Neuronal stem cell (in vitro differentiated cells): ENCODE measurements at regions not wholly inside any gene's neighbourhood (a gene's known extent, or its start where the extent isn't known, plus 50 kb on each side); places are given as distances from the start of the nearest gene placed in this dataset.

Experiments used
- DNase-seq: peaks from one replicate; pipeline ENCODE4 v3.0.0-alpha.2; 2013; ENCODE audit warnings: low spot score
- H2AFZ ChIP-seq: one replicate; pipeline ENCODE4 v1.6.1; 2013; ENCODE audit warnings: mild to moderate bottlenecking, low read length, inconsistent platforms
- H2AK5ac ChIP-seq: 2 replicates; pipeline ENCODE4 v1.6.1; 2013; ENCODE audit warnings: low read depth, mild to moderate bottlenecking, inconsistent platforms, low read length, moderate library complexity, mixed read lengths
- H2BK120ac ChIP-seq: 2 replicates; pipeline ENCODE4 v1.6.1; 2013; ENCODE audit warnings: low read depth, mild to moderate bottlenecking, inconsistent platforms, low read length, moderate library complexity, mixed read lengths
- H2BK12ac ChIP-seq: one replicate; pipeline ENCODE4 v1.6.1; 2013; ENCODE audit warnings: low read length, inconsistent platforms
- H2BK15ac ChIP-seq: 2 replicates; pipeline ENCODE4 v1.6.1; 2013; ENCODE audit warnings: mild to moderate bottlenecking, low read length, inconsistent platforms, mixed read lengths
- H2BK5ac ChIP-seq: one replicate; pipeline ENCODE4 v1.6.1; 2013; ENCODE audit warnings: inconsistent platforms, mild to moderate bottlenecking, low read length, moderate library complexity
- H3K14ac ChIP-seq: one replicate; pipeline ENCODE4 v1.6.1; 2013; ENCODE audit warnings: low read length, inconsistent platforms
- H3K18ac ChIP-seq: 2 replicates; pipeline ENCODE4 v1.6.1; 2013; ENCODE audit warnings: low read length, inconsistent platforms
- H3K23ac ChIP-seq: 2 replicates; pipeline ENCODE4 v1.6.1; 2013; ENCODE audit warnings: low read depth, mild to moderate bottlenecking, mixed read lengths, low read length, inconsistent platforms; ENCODE audit not compliant: poor library complexity
- H3K27ac ChIP-seq: replicated peaks from 3 replicates; pipeline ENCODE4 v1.5.1; 2013; ENCODE audit warnings: low read length, inconsistent platforms
- H3K27me3 ChIP-seq, 3 experiments: 2 replicates each; pipeline ENCODE4 v1.6.1; 2013; ENCODE audit warnings: low read length in 3 of 3, mild to moderate bottlenecking in 2 of 3, inconsistent platforms in 1 of 3, low read depth in 1 of 3, mixed read lengths in 1 of 3, moderate library complexity in 1 of 3; ENCODE audit not compliant: control insufficient read depth in 3 of 3, insufficient read depth in 3 of 3
- H3K36me3 ChIP-seq, 2 donors: replicated peaks in 1 of 2; 2 replicates each; pipeline ENCODE4 v1.6.1; 2013; ENCODE audit warnings: low read length in 2 of 2; ENCODE audit not compliant: control insufficient read depth in 2 of 2, insufficient read depth in 2 of 2
- H3K4ac ChIP-seq: 2 replicates; pipeline ENCODE4 v1.6.1; 2013; ENCODE audit warnings: inconsistent platforms, mild to moderate bottlenecking, low read length, moderate library complexity
- H3K4me1 ChIP-seq, 2 donors: 1 replicate in 1 of 2; 2 replicates in 1 of 2; pipeline ENCODE4 v1.6.1; 2013; ENCODE audit warnings: low read length in 2 of 2, low read depth in 1 of 2; ENCODE audit not compliant: control insufficient read depth in 2 of 2, insufficient read depth in 1 of 2
- H3K4me2 ChIP-seq: one replicate; pipeline ENCODE4 v1.6.1; 2013; ENCODE audit warnings: mild to moderate bottlenecking, low read length, inconsistent platforms; ENCODE audit not compliant: insufficient read depth, poor library complexity, severe bottlenecking
- H3K4me3 ChIP-seq, 2 donors: 2 replicates each; pipeline ENCODE4 v1.5.1; 2013; ENCODE audit warnings: low read length in 2 of 2, mild to moderate bottlenecking in 2 of 2, inconsistent platforms in 1 of 2, moderate library complexity in 1 of 2
- H3K79me1 ChIP-seq: one replicate; pipeline ENCODE4 v1.6.1; 2013; ENCODE audit warnings: low read depth, mild to moderate bottlenecking, inconsistent platforms, low read length, moderate library complexity
- H3K9ac ChIP-seq: one replicate; pipeline ENCODE4 v1.6.1; 2013; ENCODE audit warnings: mild to moderate bottlenecking, low read depth, low read length, inconsistent platforms; ENCODE audit not compliant: poor library complexity
- H3K9me3 ChIP-seq, 2 donors: replicated peaks in 1 of 2; 2 replicates each; pipeline versions ENCODE3 to v1.6.1; 2013; ENCODE audit warnings: low read length in 2 of 2, mild to moderate bottlenecking in 2 of 2, inconsistent platforms in 1 of 2, low read depth in 1 of 2, mixed read lengths in 1 of 2, moderate library complexity in 1 of 2; ENCODE audit not compliant: control insufficient read depth in 2 of 2, insufficient read depth in 1 of 2
- H4K8ac ChIP-seq: one replicate; pipeline ENCODE4 v1.6.1; 2013; ENCODE audit warnings: low read depth, mild to moderate bottlenecking, inconsistent platforms, low read length, moderate library complexity
- H4K91ac ChIP-seq: one replicate; pipeline ENCODE4 v1.6.1; 2013; ENCODE audit warnings: low read length, low read depth, mild to moderate bottlenecking, inconsistent platforms; ENCODE audit not compliant: poor library complexity
- WGBS, 2 donors: extraction: QIAGEN DNeasy Blood & Tissue Kit; methylation state at CpG; one replicate each; pipeline ENCODE4 v1.1.7; 2013; ENCODE audit warnings: missing lambda C conversion rate in 2 of 2, mixed read lengths in 1 of 2; ENCODE audit not compliant: insufficient read length in 2 of 2, insufficient replicate concordance in 1 of 2; ENCODE audit errors: extremely low coverage in 2 of 2; 5-methylcytosine and 5-hydroxymethylcytosine counted together

GRCh38 chr13:21884299-21884909 is 213.5 kb downstream of the FGF9 start:
- Histone ChIP-seq H3K79me1 (no peaks in the 10 kb centered on the region), H3K18ac (no peak overlapping the region), H3K27ac (no peak overlapping the region), H3K4me3 (no peak overlapping the region), H2BK12ac (no peak overlapping the region), H3K9ac (no peak overlapping the region), H2AFZ (no peak overlapping the region), H3K27me3 (no peaks in the 10 kb centered on the region), H2AK5ac (no peak overlapping the region), H2BK15ac (no peak overlapping the region), H3K4me1 (peaks cover 0 to 2% of the 10 kb centered on the region in 2 donors), H4K91ac (no peak overlapping the region), H3K4me2 (no peak overlapping the region), H3K4ac (no peak overlapping the region), H3K14ac (no peak overlapping the region), H2BK120ac (no peak overlapping the region), H2BK5ac (no peak overlapping the region), H4K8ac (no peak overlapping the region), H3K36me3 (no peaks in the 10 kb centered on the region), H3K9me3 (no peaks in the 10 kb centered on the region), H3K23ac (no peak overlapping the region)
- DNase-seq: no peak
- no CpG with 5 or more reads among the region's 5 CpGs for WGBS, 2 donors

- H2BK120ac ChIP-seq: no peak overlapping the region
- peaks cover 0 to 2% of the 10 kb centered on the region in 2 donors for H3K9me3 ChIP-seq
- H4K8ac ChIP-seq: no peak overlapping the region
- WGBS, 2 donors: no CpG with 5 or more reads among the region's 9 CpGs
- no peak overlapping the region for H2AK5ac ChIP-seq
- peaks cover 0 to 2% of the 10 kb centered on the region in 2 donors for H3K4me1 ChIP-seq
- H3K79me1 ChIP-seq: no peaks in the 10 kb centered on the region
- H3K4me2 ChIP-seq: no peak overlapping the region
- H2AFZ ChIP-seq: no peak overlapping the region
- no peak overlapping the region for H3K4me3 ChIP-seq
- no peak overlapping the region for H2BK5ac ChIP-seq
- peaks cover 0 to 2% of the 10 kb centered on the region in 2 donors for H3K36me3 ChIP-seq
- no peak overlapping the region for H3K18ac ChIP-seq
- no peak overlapping the region for H3K14ac ChIP-seq
- no peak overlapping the region for H3K9ac ChIP-seq
- no peak overlapping the region for H3K4ac ChIP-seq
- H3K27me3 ChIP-seq: no peaks in the 10 kb centered on the region
- H3K23ac ChIP-seq: no peak overlapping the region
- no peak overlapping the region for H3K27ac ChIP-seq
- no peak overlapping the region for H2BK15ac ChIP-seq
- H4K91ac ChIP-seq: no peak overlapping the region
- DNase-seq: no peak
- no peak overlapping the region for H2BK12ac ChIP-seq
These were observed 214.2 kb downstream of the FGF9 start for GRCh38 chr13:21884965-21885567.

DNA sequence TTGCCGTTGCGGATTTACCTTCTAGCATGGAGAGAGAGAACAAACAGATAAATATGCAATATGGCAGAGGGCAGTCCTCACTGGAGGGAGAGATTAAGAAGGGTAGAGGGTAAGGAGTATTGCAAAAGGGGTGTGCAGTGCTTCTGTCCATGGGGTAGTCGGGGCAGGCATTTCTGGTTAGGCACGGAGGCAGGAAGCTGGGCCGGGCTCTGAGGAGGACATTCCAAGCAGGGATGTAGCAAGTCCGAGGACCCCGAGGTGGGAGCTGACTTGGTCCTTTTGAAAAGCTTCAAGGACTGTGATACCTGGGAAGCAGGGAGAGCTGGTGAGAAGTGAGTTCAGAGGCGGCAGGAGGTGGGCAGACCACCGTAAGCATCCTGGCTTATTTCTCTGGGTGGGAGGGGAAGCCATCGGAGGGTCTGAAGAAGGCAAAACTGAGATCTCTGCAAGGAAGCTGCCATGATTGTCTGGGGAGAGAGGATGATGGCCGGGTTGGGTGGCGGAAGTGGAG is 214.9 kb downstream of the FGF9 start:
- Histone ChIP-seq H3K4ac (no peak overlapping the region), H3K14ac (no peak overlapping the region), H3K23ac (no peak overlapping the region), H3K27ac (no peak overlapping the region), H3K4me1 (peaks cover 0 to 2% of the 10 kb centered on the region in 2 donors), H3K9ac (no peak overlapping the region), H3K4me3 (no peak overlapping the region), H2BK15ac (no peak overlapping the region), H2BK120ac (no peak overlapping the region), H2BK12ac (no peak overlapping the region), H3K36me3 (peaks cover 0 to 4% of the 10 kb centered on the region in 2 donors), H2AK5ac (no peak overlapping the region), H2AFZ (no peak overlapping the region), H3K4me2 (no peak overlapping the region), H4K91ac (no peak overlapping the region), H2BK5ac (no peak overlapping the region), H4K8ac (no peak overlapping the region), H3K79me1 (no peaks in the 10 kb centered on the region), H3K27me3 (no peaks in the 10 kb centered on the region), H3K9me3 (peaks cover 0 to 2% of the 10 kb centered on the region in 2 donors), H3K18ac (no peak overlapping the region)
- DNase-seq: no peak
- WGBS, 2 donors: no CpG with 5 or more reads among the region's 12 CpGs

- no peak overlapping the region for H3K4ac ChIP-seq
- no peaks in the 10 kb centered on the region for H3K79me1 ChIP-seq
- peaks cover 0 to 2% of the 10 kb centered on the region in 2 donors for H3K9me3 ChIP-seq
- WGBS, 2 donors: no CpG with 5 or more reads among the region's 5 CpGs
- H2BK15ac ChIP-seq: no peak overlapping the region
- no peak overlapping the region for H3K18ac ChIP-seq
- DNase-seq: no peak
- peaks cover 0 to 2% of the 10 kb centered on the region in 2 donors for H3K4me1 ChIP-seq
- H3K9ac ChIP-seq: no peak overlapping the region
- no peak overlapping the region for H2BK120ac ChIP-seq
- no peaks in the 10 kb centered on the region for H3K27me3 ChIP-seq
- no peak overlapping the region for H2AFZ ChIP-seq
- H3K23ac ChIP-seq: no peak overlapping the region
- no peak overlapping the region for H3K4me2 ChIP-seq
- no peak overlapping the region for H2BK12ac ChIP-seq
- H3K27ac ChIP-seq: no peak overlapping the region
- no peak overlapping the region for H4K8ac ChIP-seq
- H4K91ac ChIP-seq: no peak overlapping the region
- H2AK5ac ChIP-seq: no peak overlapping the region
- H3K14ac ChIP-seq: no peak overlapping the region
- no peak overlapping the region for H2BK5ac ChIP-seq
- H3K36me3 ChIP-seq: peaks cover 0 to 4% of the 10 kb centered on the region in 2 donors
- H3K4me3 ChIP-seq: no peak overlapping the region
These were observed 218.8 kb downstream of the FGF9 start for GRCh38 chr13:21889651-21890050.
